A549 (cell line): ENCODE measurements at regions not wholly inside any gene's neighbourhood (a gene's known extent, or its start where the extent isn't known, plus 50 kb on each side); places are given as distances from the start of the nearest gene placed in this dataset.

Source experiments
- ATAC-seq, 2 experiments: fragments of 200-7000 bp in 1 of 2; fragments of >200 bp in 1 of 2; cut with Nextera tagmentation in 1 of 2; cut with Tn5 transposase in 1 of 2; 3 replicates each; pipeline versions ENCODE4 v1.8.0 to v1.9.1; 2018 to 2020; ENCODE audit warnings: mild to moderate bottlenecking in 1 of 2, moderate library complexity in 1 of 2
- CTCF ChIA-PET: fragments of 300-600 bp; sonication (Branson Sonifier 250); formaldehyde crosslinking; extraction: SDS; loops from one replicate; lab custom pipeline; 2021; ENCODE audit warnings: antibody characterized with exemption, inconsistent platforms; lab: Yijun Ruan, JAX
- POLR2A ChIA-PET: fragments of 350-600 bp; formaldehyde crosslinking; extraction: SDS; loops from one replicate; lab custom pipeline; 2021; ENCODE audit warnings: antibody characterized with exemption, inconsistent platforms; lab: Yijun Ruan, JAX
- DNase-seq, 2 experiments: peaks; one replicate each; pipeline versions ENCODE4 v3.0.0 to v3.0.0-alpha.2; 2011 to 2016; ENCODE audit warnings: low read depth in 1 of 2, low spot score in 1 of 2
- FAIRE-seq: peaks from 2 replicates; lab custom pipeline; 2011; peaks lifted over from hg19 to GRCh38; lab: Jason Lieb, UNC
- H3K27ac ChIP-seq, 2 experiments: fragments of >200 bp; sonication (Bioruptor Twin); formaldehyde crosslinking; 3 replicates each; pipeline ENCODE4 v1.5.1; 2016 to 2017
- H3K4me1 ChIP-seq: fragments of >200 bp; sonication (Bioruptor Twin); formaldehyde crosslinking; 3 replicates; pipeline ENCODE4 v1.6.1; 2016
- H3K4me2 ChIP-seq: fragments of >200 bp; sonication (Bioruptor Twin); formaldehyde crosslinking; 3 replicates; pipeline ENCODE4 v1.6.1; 2016
- H3K4me3 ChIP-seq: fragments of >200 bp; sonication (Bioruptor Twin); formaldehyde crosslinking; 3 replicates; pipeline ENCODE4 v1.5.1; 2016
- H3K9me3 ChIP-seq: fragments of >200 bp; sonication (Bioruptor Twin); formaldehyde crosslinking; 3 replicates; pipeline ENCODE4 v1.6.1; 2016
- CBX8 ChIP-seq: fragments of 200-600 bp; sonication (generic); IDR thresholded peaks from 2 replicates; pipeline ENCODE4 v1.6.1; 2016
- CEBPB ChIP-seq, 2 experiments: fragments of >200 bp in 1 of 2; sonication (Bioruptor Twin) in 1 of 2; formaldehyde crosslinking in 1 of 2; IDR thresholded peaks; 2 replicates each; pipeline ENCODE4 v1.6.1; 2012 to 2016
- FOSB ChIP-seq: fragments of 250-450 bp; sonication (Bioruptor Pico); IDR thresholded peaks from 2 replicates; pipeline ENCODE4 v1.5.0; 2020; ENCODE audit warnings: mild to moderate bottlenecking, moderate library complexity
- FOSL2 ChIP-seq, 2 experiments: fragments of 450-650 bp in 1 of 2; fragments of >200 bp in 1 of 2; sonication (Bioruptor Twin) in 1 of 2; formaldehyde crosslinking; IDR thresholded peaks; 2 replicates each; pipeline versions ENCODE4 v1.5.0 to v1.6.1; 2016 to 2020; ENCODE audit warnings: mild to moderate bottlenecking in 1 of 2, moderate library complexity in 1 of 2
- HOXB13 ChIP-seq: fragments of 250-450 bp; sonication (Bioruptor Pico); IDR thresholded peaks from 2 replicates; pipeline ENCODE4 v1.5.0; 2020; ENCODE audit warnings: low read depth, mild to moderate bottlenecking, moderate library complexity
- NFE2L2 ChIP-seq: fragments of 150-350 bp; conservative IDR thresholded peaks from 2 replicates; pipeline ENCODE4 v1.6.1; 2014; ENCODE audit warnings: low read length
- NR3C1 ChIP-seq: fragments of >200 bp; sonication (Bioruptor Twin); formaldehyde crosslinking; IDR thresholded peaks from 3 replicates; pipeline ENCODE4 v1.6.1; 2017
- RCOR1 ChIP-seq: fragments of 150-350 bp; IDR thresholded peaks from 2 replicates; pipeline ENCODE4 v1.6.1; 2014; ENCODE audit warnings: antibody characterized with exemption, low read length, low read depth
- RFX5 ChIP-seq: fragments of 450-650 bp; IDR thresholded peaks from 2 replicates; pipeline ENCODE4 v1.7.1; 2014; ENCODE audit warnings: antibody characterized with exemption, mild to moderate bottlenecking, moderate library complexity
- SMC3 ChIP-seq: fragments of >200 bp; sonication (Bioruptor Twin); formaldehyde crosslinking; IDR thresholded peaks from 3 replicates; pipeline ENCODE4 v1.6.1; 2018; ENCODE audit warnings: inconsistent platforms
- SREBF2 ChIP-seq: fragments of 450-650 bp; IDR thresholded peaks from 2 replicates; pipeline ENCODE4 v1.6.1; 2014; ENCODE audit warnings: mild to moderate bottlenecking, moderate library complexity
- TFCP2L1 ChIP-seq: fragments of 250-450 bp; sonication (Bioruptor Pico); IDR thresholded peaks from 2 replicates; pipeline ENCODE4 v1.5.0; 2021; ENCODE audit warnings: mild to moderate bottlenecking
- TP53 ChIP-seq: fragments of 250-450 bp; sonication (Bioruptor Pico); IDR thresholded peaks from 2 replicates; pipeline ENCODE4 v1.5.0; 2021; ENCODE audit warnings: mild to moderate bottlenecking, moderate library complexity
- ZFP36 ChIP-seq: fragments of 450-650 bp; IDR thresholded peaks from 2 replicates; pipeline ENCODE4 v1.6.1; 2014; ENCODE audit warnings: borderline replicate concordance; ENCODE audit not compliant: partially characterized antibody
- WGBS: methylation state at CpG from one replicate; pipeline ENCODE4 v1.1.6; 2017; ENCODE audit errors: missing lambda C conversion rate; 5-methylcytosine and 5-hydroxymethylcytosine counted together
- TF ChIP-seq, protein P1 (sequence below): fragments of 200-600 bp; sonication (generic); IDR thresholded peaks from 2 replicates; pipeline ENCODE4 v1.6.1; 2016; ENCODE audit warnings: antibody characterized with exemption, mild to moderate bottlenecking, moderate library complexity
- TF ChIP-seq, protein P2 (sequence below): IDR thresholded peaks from 2 replicates; pipeline ENCODE4 v1.6.1; 2012
- TF ChIP-seq, protein P3 (sequence below): IDR thresholded peaks from 2 replicates; pipeline ENCODE4 v1.6.1; 2012; ENCODE audit warnings: low read depth, borderline replicate concordance
- TF ChIP-seq, protein P4 (sequence below): fragments of 450-650 bp; IDR thresholded peaks from 2 replicates; pipeline ENCODE4 v1.6.1; 2014; ENCODE audit warnings: antibody characterized with exemption
- TF ChIP-seq, protein P5 (sequence below): fragments of 150-350 bp; IDR thresholded peaks from 2 replicates; pipeline ENCODE4 v1.6.1; 2014; ENCODE audit warnings: low read depth, mild to moderate bottlenecking, low read length
- TF ChIP-seq, protein P6 (sequence below): fragments of 250-450 bp; sonication (Bioruptor Pico); IDR thresholded peaks from 2 replicates; pipeline ENCODE4 v1.5.0; 2020; ENCODE audit warnings: low read depth, mild to moderate bottlenecking, moderate library complexity

DNA sequence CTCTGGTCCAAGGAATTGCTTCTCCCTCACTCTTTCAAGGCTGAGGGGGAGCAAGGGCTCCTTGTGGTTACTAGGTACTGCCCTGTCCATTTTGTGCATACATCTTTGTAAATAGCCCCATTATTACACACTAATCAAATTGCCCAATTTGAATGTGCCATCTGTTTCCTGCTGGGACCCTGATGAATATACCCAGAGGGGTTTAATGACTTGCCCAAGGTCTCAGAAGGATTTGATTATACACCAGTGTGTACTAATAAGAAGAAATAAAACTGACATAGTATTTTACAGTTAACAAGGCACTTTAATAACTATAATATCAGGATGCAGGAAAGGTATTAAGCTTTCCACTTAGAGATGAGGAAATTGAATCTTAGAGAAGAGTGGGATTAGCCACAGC lies 64.6 kb upstream of the PTPRJ start:
- Histone ChIP-seq H3K4me1 (peaks cover 54% of the 10 kb centered on the region), H3K9me3 (no peaks in the 10 kb centered on the region), H3K27ac (peak overlapping the region in 1 of 2 experiments; percentile 69; a peak in 3 of 6 replicates), H3K4me3 (no peak overlapping the region), H3K4me2 (no peak overlapping the region)
- POLR2A ChIA-PET, result interaction anchor here (1.3 kb wide), 1 partner anchor 15 kb away, joined by 3 read pairs; no protein-coding TSS in a partner anchor
- TF ChIP-seq, protein P1, sequence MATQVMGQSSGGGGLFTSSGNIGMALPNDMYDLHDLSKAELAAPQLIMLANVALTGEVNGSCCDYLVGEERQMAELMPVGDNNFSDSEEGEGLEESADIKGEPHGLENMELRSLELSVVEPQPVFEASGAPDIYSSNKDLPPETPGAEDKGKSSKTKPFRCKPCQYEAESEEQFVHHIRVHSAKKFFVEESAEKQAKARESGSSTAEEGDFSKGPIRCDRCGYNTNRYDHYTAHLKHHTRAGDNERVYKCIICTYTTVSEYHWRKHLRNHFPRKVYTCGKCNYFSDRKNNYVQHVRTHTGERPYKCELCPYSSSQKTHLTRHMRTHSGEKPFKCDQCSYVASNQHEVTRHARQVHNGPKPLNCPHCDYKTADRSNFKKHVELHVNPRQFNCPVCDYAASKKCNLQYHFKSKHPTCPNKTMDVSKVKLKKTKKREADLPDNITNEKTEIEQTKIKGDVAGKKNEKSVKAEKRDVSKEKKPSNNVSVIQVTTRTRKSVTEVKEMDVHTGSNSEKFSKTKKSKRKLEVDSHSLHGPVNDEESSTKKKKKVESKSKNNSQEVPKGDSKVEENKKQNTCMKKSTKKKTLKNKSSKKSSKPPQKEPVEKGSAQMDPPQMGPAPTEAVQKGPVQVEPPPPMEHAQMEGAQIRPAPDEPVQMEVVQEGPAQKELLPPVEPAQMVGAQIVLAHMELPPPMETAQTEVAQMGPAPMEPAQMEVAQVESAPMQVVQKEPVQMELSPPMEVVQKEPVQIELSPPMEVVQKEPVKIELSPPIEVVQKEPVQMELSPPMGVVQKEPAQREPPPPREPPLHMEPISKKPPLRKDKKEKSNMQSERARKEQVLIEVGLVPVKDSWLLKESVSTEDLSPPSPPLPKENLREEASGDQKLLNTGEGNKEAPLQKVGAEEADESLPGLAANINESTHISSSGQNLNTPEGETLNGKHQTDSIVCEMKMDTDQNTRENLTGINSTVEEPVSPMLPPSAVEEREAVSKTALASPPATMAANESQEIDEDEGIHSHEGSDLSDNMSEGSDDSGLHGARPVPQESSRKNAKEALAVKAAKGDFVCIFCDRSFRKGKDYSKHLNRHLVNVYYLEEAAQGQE, result no peak
- TF ChIP-seq ZFP36, result no peak
- no peak for TF ChIP-seq FOSB (CRISPR knock-in tag)
- no peak for TF ChIP-seq TFCP2L1 (CRISPR knock-in tag)
- no peak for DNase-seq
- no peak for ATAC-seq
- CTCF ChIA-PET, result interaction anchor here (0.6 to 1.7 kb wide), 2 partner anchors 19 to 102 kb away, joined by 3 to 5 read pairs; no protein-coding TSS in a partner anchor
- FAIRE-seq, result no peak

DNA sequence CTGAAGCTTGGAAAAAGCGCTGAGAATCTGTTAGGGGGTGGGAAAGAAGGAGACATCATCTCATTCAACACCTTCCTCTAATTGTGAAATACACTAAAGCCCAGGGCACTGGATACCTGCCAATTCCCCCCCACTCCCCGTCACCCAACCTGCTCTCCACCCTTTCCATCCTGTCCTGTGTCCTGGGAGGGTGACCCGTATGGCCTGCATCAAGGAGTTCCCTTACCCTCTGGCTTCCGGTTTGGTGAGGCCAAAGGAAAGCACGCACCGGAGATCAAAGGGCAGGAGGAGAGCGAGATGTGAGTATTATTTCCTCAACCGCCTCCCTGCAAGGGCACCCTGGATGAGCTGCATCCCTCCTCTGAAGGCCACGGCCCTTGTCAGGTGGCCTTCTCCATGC lies 65.0 kb upstream of the PTPRJ start:
- H3K4me3 ChIP-seq, result no peak overlapping the region
- ATAC-seq (no peak), FAIRE-seq (no peak), DNase-seq (no peak)
- ChIA-PET POLR2A (no interaction called here), CTCF (interaction anchor here (0.6 to 1.7 kb wide), 2 partner anchors 19 to 102 kb away, joined by 3 to 5 read pairs; no protein-coding TSS in a partner anchor)
- TF ChIP-seq, protein P2, sequence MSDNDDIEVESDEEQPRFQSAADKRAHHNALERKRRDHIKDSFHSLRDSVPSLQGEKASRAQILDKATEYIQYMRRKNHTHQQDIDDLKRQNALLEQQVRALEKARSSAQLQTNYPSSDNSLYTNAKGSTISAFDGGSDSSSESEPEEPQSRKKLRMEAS, result no peak
- TF ChIP-seq, protein P3, sequence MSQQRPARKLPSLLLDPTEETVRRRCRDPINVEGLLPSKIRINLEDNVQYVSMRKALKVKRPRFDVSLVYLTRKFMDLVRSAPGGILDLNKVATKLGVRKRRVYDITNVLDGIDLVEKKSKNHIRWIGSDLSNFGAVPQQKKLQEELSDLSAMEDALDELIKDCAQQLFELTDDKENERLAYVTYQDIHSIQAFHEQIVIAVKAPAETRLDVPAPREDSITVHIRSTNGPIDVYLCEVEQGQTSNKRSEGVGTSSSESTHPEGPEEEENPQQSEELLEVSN, result no peak
- TF ChIP-seq, protein P4, sequence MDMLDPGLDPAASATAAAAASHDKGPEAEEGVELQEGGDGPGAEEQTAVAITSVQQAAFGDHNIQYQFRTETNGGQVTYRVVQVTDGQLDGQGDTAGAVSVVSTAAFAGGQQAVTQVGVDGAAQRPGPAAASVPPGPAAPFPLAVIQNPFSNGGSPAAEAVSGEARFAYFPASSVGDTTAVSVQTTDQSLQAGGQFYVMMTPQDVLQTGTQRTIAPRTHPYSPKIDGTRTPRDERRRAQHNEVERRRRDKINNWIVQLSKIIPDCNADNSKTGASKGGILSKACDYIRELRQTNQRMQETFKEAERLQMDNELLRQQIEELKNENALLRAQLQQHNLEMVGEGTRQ, result no peak
- no peak for TF ChIP-seq HOXB13 (CRISPR knock-in tag)
- no peak for TF ChIP-seq NR3C1
- TF ChIP-seq TP53, result no peak
- TF ChIP-seq CEBPB (IDR thresholded peaks at IDR 0.05), result no peak
- TF ChIP-seq, protein P5, sequence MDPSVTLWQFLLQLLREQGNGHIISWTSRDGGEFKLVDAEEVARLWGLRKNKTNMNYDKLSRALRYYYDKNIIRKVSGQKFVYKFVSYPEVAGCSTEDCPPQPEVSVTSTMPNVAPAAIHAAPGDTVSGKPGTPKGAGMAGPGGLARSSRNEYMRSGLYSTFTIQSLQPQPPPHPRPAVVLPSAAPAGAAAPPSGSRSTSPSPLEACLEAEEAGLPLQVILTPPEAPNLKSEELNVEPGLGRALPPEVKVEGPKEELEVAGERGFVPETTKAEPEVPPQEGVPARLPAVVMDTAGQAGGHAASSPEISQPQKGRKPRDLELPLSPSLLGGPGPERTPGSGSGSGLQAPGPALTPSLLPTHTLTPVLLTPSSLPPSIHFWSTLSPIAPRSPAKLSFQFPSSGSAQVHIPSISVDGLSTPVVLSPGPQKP, result no peak
- no peak for TF ChIP-seq SREBF2
- no peak for TF ChIP-seq RCOR1
- TF ChIP-seq RFX5, result no peak
- no peak for TF ChIP-seq CBX8
- no peak for TF ChIP-seq SMC3
- TF ChIP-seq, protein P6, sequence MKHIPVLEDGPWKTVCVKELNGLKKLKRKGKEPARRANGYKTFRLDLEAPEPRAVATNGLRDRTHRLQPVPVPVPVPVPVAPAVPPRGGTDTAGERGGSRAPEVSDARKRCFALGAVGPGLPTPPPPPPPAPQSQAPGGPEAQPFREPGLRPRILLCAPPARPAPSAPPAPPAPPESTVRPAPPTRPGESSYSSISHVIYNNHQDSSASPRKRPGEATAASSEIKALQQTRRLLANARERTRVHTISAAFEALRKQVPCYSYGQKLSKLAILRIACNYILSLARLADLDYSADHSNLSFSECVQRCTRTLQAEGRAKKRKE (CRISPR knock-in tag), result no peak
- no peak for TF ChIP-seq NFE2L2
- no peak for TF ChIP-seq FOSL2 (IDR thresholded peaks at IDR 0.05)
- no peak for TF ChIP-seq FOSL2 (CRISPR knock-in tag; IDR thresholded peaks at IDR 0.05)
- TF ChIP-seq, all 56 proteins: peak for 0
- Histone ChIP-seq H3K4me1 (peaks cover 54% of the 10 kb centered on the region), H3K4me2 (no peak overlapping the region), H3K27ac (peak overlapping the region in 1 of 2 experiments; percentile 69; a peak in 3 of 6 replicates), H3K9me3 (no peaks in the 10 kb centered on the region)
- 86% methylated on average over 9 of the region's 9 CpGs for WGBS
